CD14-positive monocyte (primary cell): ENCODE measurements at regions not wholly inside any gene's neighbourhood (a gene's known extent, or its start where the extent isn't known, plus 50 kb on each side); places are given as distances from the start of the nearest gene placed in this dataset.

Source experiments
- DNase-seq, 3 donors: peaks; one replicate each; pipeline ENCODE4 v3.0.0-alpha.2; 2011 to 2022
- H2AFZ ChIP-seq: 2 replicates; pipeline ENCODE4 v1.6.0; 2012; ENCODE audit warnings: mild to moderate bottlenecking, low read depth, low read length, inconsistent platforms; ENCODE audit not compliant: insufficient read depth, poor library complexity, severe bottlenecking
- H3K27ac ChIP-seq, 2 donors: 1 replicate in 1 of 2; 2 replicates in 1 of 2; pipeline ENCODE4 v1.5.1; 2012 to 2013; ENCODE audit warnings: low read length in 2 of 2, control low read depth in 1 of 2, inconsistent platforms in 1 of 2, low read depth in 1 of 2, mild to moderate bottlenecking in 1 of 2
- H3K27me3 ChIP-seq, 2 donors: one replicate each; pipeline versions ENCODE4 v1.6.0 to v1.6.1; 2011 to 2013; ENCODE audit warnings: low read length in 2 of 2; ENCODE audit not compliant: control insufficient read depth in 2 of 2, insufficient read depth in 2 of 2
- H3K36me3 ChIP-seq, 2 donors: replicated peaks in 1 of 2; 1 replicate in 1 of 2; 2 replicates in 1 of 2; pipeline versions ENCODE4 v1.5.1 to v1.6.1; 2012 to 2013; ENCODE audit warnings: low read length in 2 of 2, control low read depth in 1 of 2, inconsistent platforms in 1 of 2, mild to moderate bottlenecking in 1 of 2; ENCODE audit not compliant: insufficient read depth in 2 of 2, control insufficient read depth in 1 of 2
- H3K4me1 ChIP-seq, 2 donors: 1 replicate in 1 of 2; 2 replicates in 1 of 2; pipeline versions ENCODE4 v1.5.1 to v1.6.1; 2012 to 2013; ENCODE audit warnings: low read length in 2 of 2, control low read depth in 1 of 2, inconsistent platforms in 1 of 2, mild to moderate bottlenecking in 1 of 2, moderate library complexity in 1 of 2; ENCODE audit not compliant: insufficient read depth in 2 of 2, control insufficient read depth in 1 of 2
- H3K4me2 ChIP-seq: replicated peaks from 2 replicates; pipeline ENCODE3; 2012; ENCODE audit warnings: low read length, moderate library complexity, mild to moderate bottlenecking; ENCODE audit not compliant: poor library complexity, severe bottlenecking; ENCODE audit errors: extremely low read depth
- H3K4me3 ChIP-seq, 3 experiments: fragments of 200-600 bp in 1 of 3; sonication (generic) in 1 of 3; replicated peaks in 1 of 3; 1 replicate in 2 of 3; 2 replicates in 1 of 3; pipeline ENCODE4 v1.5.1; 2011 to 2013; ENCODE audit warnings: low read length in 3 of 3, mild to moderate bottlenecking in 3 of 3, control low read depth in 2 of 3, low read depth in 2 of 3, inconsistent platforms in 1 of 3, moderate library complexity in 1 of 3
- H3K79me2 ChIP-seq: 2 replicates; pipeline ENCODE4 v1.6.0; 2012; ENCODE audit warnings: mild to moderate bottlenecking, control low read depth, inconsistent platforms, low read length, moderate library complexity; ENCODE audit not compliant: insufficient read depth
- H3K9ac ChIP-seq: 2 replicates; pipeline ENCODE4 v1.6.0; 2017; ENCODE audit warnings: low read length, mild to moderate bottlenecking; ENCODE audit not compliant: insufficient read depth, poor library complexity, severe bottlenecking
- H3K9me3 ChIP-seq, 2 donors: replicated peaks in 1 of 2; 1 replicate in 1 of 2; 2 replicates in 1 of 2; pipeline versions ENCODE4 v1.5.1 to v1.6.1; 2012 to 2013; ENCODE audit warnings: low read length in 2 of 2, control low read depth in 1 of 2; ENCODE audit not compliant: control insufficient read depth in 1 of 2, insufficient read depth in 1 of 2
- H4K20me1 ChIP-seq: 2 replicates; pipeline ENCODE4 v1.6.0; 2012; ENCODE audit warnings: mild to moderate bottlenecking, low read length, control low read depth, moderate library complexity; ENCODE audit not compliant: insufficient read depth
- H3K27ac Mint-ChIP-seq, 7 donors: one replicate each; pipeline ENCODE4 v1.8.0; 2020; ENCODE audit warnings: mild to moderate bottlenecking in 7 of 7, mixed read lengths in 7 of 7, moderate library complexity in 6 of 7, inconsistent platforms in 2 of 7
- H3K27me3 Mint-ChIP-seq, 3 donors: one replicate each; pipeline ENCODE4 v1.8.0; 2021 to 2022; ENCODE audit warnings: low read depth in 3 of 3, mild to moderate bottlenecking in 3 of 3, mixed read lengths in 3 of 3, moderate library complexity in 3 of 3, inconsistent platforms in 1 of 3
- H3K36me3 Mint-ChIP-seq, 2 donors: one replicate each; pipeline ENCODE4 v1.8.0; 2020; ENCODE audit warnings: mixed read lengths in 2 of 2, inconsistent platforms in 1 of 2, mild to moderate bottlenecking in 1 of 2
- H3K4me1 Mint-ChIP-seq: one replicate; pipeline ENCODE4 v1.8.0; 2020; ENCODE audit warnings: mild to moderate bottlenecking, mixed read lengths
- H3K4me3 Mint-ChIP-seq, 2 donors: one replicate each; pipeline ENCODE4 v1.8.0; 2020; ENCODE audit warnings: mild to moderate bottlenecking in 2 of 2, mixed read lengths in 2 of 2, moderate library complexity in 1 of 2
- H3K9me3 Mint-ChIP-seq, 7 donors: one replicate each; pipeline ENCODE4 v1.8.0; 2020 to 2022; ENCODE audit warnings: mixed read lengths in 7 of 7, mild to moderate bottlenecking in 6 of 7, moderate library complexity in 6 of 7, inconsistent platforms in 2 of 7
- CTCF ChIP-seq: fragments of 200-600 bp; IDR thresholded peaks from one replicate; pipeline ENCODE4 v1.8.0; 2022; ENCODE audit warnings: antibody characterized with exemption, mild to moderate bottlenecking
- WGBS: methylation state at CpG from one replicate; pipeline ENCODE4 v1.1.5; 2013; ENCODE audit warnings: missing lambda C conversion rate; ENCODE audit not compliant: insufficient coverage; 5-methylcytosine and 5-hydroxymethylcytosine counted together
- intact Hi-C, 2 donors: fragments of 100-400 bp; cut with micrococcal nuclease; formaldehyde crosslinking; loops; one replicate each; pipeline versions ENCODE4 v1.15.0 to v1.15.1; 2023

- Histone ChIP-seq H3K79me2 (no peaks in the 10 kb centered on the region), H3K4me1 (peaks cover 0 to 5% of the 10 kb centered on the region in 2 donors), H3K4me2 (no peak overlapping the region), H3K9me3 (peaks cover 0 to 6% of the 10 kb centered on the region in 2 donors), H4K20me1 (no peaks in the 10 kb centered on the region), H2AFZ (no peak overlapping the region), H3K4me3 (no peak overlapping the region), H3K27ac (no peak overlapping the region), H3K9ac (no peak overlapping the region), H3K36me3 (no peaks in the 10 kb centered on the region), H3K27me3 (no peaks in the 10 kb centered on the region)
- no peaks in the 10 kb centered on the region for H3K36me3 Mint-ChIP-seq
- H3K4me3 Mint-ChIP-seq, result no peak overlapping the region
- H3K4me1 Mint-ChIP-seq, result peaks cover 8% of the 10 kb centered on the region
- H3K27ac Mint-ChIP-seq, result no peak overlapping the region
- H3K27me3 Mint-ChIP-seq, result peaks cover 0 to 2% (median 1%) of the 10 kb centered on the region in 3 donors
- intact Hi-C loops, result no loop called here
- DNase-seq, result no peak
- TF ChIP-seq CTCF, result no peak
- 100% methylated on average over 2 of the region's 2 CpGs for WGBS
- peaks cover 7 to 17% (median 13%) of the 10 kb centered on the region in 7 donors for H3K9me3 Mint-ChIP-seq
Observed at GRCh38 chr18:11305507-11305906, 156.1 kb upstream of the PIEZO2 start.

GRCh38 chr18:11304928-11305327 lies 155.6 kb upstream of the PIEZO2 start:
- Mint-ChIP-seq H3K36me3 (no peaks in the 10 kb centered on the region), H3K9me3 (peaks cover 8 to 18% (median 14%) of the 10 kb centered on the region in 7 donors), H3K4me3 (no peak overlapping the region), H3K4me1 (peaks cover 8% of the 10 kb centered on the region), H3K27me3 (peaks cover 0 to 1% (median 0%) of the 10 kb centered on the region in 3 donors), H3K27ac (no peak overlapping the region)
- H3K9me3 ChIP-seq, result peaks cover 0 to 6% of the 10 kb centered on the region in 2 donors
- no peak overlapping the region for H3K9ac ChIP-seq
- no peak overlapping the region for H3K27ac ChIP-seq
- no peaks in the 10 kb centered on the region for H3K79me2 ChIP-seq
- H3K4me3 ChIP-seq, result no peak overlapping the region
- 50% methylated on average over 2 of the region's 4 CpGs for WGBS
- H3K36me3 ChIP-seq, result no peaks in the 10 kb centered on the region
- no peaks in the 10 kb centered on the region for H4K20me1 ChIP-seq
- no peak overlapping the region for H2AFZ ChIP-seq
- intact Hi-C loops, result no loop called here
- no peaks in the 10 kb centered on the region for H3K27me3 ChIP-seq
- H3K4me1 ChIP-seq, result peaks cover 0 to 5% of the 10 kb centered on the region in 2 donors
- DNase-seq, result no peak
- H3K4me2 ChIP-seq, result no peak overlapping the region
- TF ChIP-seq CTCF, result no peak
